Middle frontal gyrus (tissue), 1 donor: ENCODE measurements at regions not wholly inside any gene's neighbourhood (a gene's known extent, or its start where the extent isn't known, plus 50 kb on each side); places are given as distances from the start of the nearest gene placed in this dataset.

Source experiments
- DNase-seq: peaks from one replicate; pipeline ENCODE4 v3.0.0-alpha.2; 2015; ENCODE audit warnings: low spot score; ENCODE audit errors: extremely low spot score

GRCh38 chr13:30033681-30034457, 183.5 kb upstream of the UBL3 start:
- no peak for DNase-seq

DNA sequence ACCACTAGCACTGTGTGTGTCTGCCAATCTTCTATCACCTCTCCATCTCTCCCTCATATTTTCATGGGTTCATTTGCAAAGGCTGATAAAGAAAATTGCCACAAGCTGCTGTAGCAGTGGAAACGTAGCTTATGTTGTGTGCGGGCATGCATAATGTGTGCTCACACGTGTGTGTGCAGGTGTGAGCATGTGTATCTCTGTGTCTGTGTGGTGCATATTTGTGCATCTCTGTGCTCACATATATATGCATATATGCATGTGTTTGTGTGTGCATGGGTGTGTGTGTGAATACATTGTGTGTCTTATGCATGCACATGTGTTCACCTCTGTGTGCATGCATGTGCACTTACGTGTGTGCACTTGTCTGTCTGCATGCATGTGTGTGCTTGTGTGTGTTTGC, 181.8 kb upstream of the UBL3 start:
- no peak for DNase-seq

- DNase-seq: no peak
These were observed 181.1 kb upstream of the UBL3 start for GRCh38 chr13:30031488-30031887.

- no peak for DNase-seq
These were observed 179.8 kb upstream of the UBL3 start for GRCh38 chr13:30030141-30030750.

DNA sequence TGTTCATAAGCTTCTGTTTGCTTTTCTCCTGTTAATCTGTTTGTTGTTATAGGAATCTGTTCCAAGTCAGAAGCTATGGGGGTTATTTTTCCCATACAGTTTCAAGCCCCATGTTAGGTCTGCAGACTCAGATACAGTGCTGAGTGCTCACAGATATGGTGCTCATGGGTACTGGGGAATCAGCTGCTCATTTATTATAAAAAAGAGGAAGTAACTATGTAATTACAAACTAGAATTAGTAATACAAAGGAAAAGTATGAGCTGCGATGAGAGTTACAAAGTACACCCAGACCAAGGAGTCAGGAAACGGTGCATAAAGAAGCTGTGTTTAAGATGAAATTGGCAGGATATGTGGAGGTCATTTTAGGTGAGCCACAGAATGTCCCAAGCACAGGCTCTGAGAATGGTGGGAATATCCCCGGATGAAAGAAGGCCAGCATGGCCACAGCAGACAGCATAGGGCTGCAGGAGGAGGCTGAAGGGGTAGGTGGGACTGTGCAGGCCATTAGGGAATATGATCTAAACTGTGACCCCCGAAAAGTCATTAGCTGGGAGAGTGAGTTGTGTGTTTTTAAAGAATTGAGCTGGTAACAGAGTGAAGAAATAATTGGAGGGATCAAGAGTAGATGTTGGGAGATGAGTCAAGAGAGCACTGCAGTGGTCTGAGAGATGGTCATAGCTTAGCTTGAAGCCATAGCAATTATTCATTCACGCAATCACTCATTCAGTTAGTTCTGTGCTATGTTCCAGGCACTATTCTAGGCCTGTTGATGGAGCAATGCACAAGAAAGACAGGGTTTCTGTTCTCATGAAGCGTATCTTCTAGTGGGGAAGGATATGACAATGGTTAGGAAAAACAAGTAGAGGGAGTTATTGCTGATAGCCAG, 177.4 kb upstream of the UBL3 start:
- DNase-seq: no peak

GRCh38 chr13:30026909-30027308, 176.5 kb upstream of the UBL3 start:
- no peak for DNase-seq

DNA sequence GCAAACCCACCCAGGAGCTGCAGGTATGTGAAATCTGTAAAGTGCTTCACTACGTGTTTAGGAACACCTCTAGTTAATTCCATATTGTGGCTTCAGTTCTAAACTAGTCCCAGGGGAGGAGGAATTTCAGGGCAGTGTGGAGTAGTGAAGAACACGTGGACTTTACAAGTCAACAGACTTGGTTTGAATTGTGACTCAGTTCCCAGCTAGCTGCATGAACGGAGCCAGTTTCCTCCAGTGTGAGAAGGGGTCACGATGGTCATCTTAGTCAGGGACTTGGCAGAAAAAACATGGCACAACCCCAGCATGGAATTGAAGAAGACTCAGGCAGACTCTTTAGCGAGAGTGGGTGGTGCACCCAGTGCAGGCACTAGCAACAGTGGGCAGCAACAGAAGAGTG, 175.7 kb upstream of the UBL3 start:
- no peak for DNase-seq

DNA sequence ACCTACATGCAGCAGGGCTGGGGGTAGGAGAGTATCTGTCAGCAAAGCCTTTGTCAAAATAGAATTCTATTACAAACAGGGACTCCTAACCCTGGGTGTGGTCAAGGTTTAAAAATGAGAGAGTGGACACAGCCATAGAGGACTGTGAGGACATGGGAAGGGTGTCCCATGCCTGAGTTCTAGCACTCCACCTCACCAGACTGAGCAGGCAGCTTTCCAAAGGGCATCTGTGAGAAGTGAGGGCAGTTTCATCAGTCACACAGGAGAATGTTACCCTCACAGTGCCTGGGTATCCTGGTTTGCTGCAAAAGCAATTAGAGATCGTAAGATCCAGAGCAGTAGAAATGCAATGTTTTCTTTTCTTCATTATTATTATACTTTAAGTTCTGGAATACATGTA, 174.9 kb upstream of the UBL3 start:
- no peak for DNase-seq

GRCh38 chr13:30024125-30024865, 173.9 kb upstream of the UBL3 start:
- no peak for DNase-seq

DNA sequence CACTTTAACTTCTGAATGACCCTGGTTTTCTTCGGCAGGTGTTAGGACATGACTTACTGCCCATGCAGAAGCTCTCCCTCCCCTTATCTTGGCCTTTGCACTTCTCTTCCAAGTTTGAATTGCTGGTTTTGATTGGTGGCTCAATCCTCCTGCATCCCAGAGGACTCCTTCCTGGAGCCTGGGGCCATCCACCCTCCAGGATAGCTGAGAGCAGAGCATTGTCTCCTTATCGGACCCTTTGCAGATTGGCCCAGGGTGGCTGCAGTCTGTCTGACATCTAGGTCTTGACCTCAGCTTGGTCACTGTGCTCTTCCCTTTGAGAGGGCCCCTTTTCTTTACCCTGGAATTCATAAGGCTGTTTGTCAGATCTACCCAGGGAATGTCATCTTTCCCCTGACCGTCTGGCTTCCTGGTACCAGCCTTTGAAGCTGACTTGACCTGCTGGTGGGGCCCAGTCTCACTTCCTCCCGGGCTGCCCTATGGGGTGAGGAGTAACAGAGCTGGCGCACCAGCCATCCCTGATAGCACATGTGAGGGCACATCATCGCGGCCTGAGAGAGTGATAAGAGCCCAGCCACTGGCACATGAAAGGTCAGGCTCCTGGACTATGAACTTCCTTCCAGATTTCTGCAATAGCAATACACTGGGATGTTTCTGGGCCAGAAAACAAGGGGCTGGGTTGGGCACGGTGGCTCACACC, 172.9 kb upstream of the UBL3 start:
- no peak for DNase-seq

GRCh38 chr13:30022796-30023195, 172.4 kb upstream of the UBL3 start:
- DNase-seq: no peak

DNA sequence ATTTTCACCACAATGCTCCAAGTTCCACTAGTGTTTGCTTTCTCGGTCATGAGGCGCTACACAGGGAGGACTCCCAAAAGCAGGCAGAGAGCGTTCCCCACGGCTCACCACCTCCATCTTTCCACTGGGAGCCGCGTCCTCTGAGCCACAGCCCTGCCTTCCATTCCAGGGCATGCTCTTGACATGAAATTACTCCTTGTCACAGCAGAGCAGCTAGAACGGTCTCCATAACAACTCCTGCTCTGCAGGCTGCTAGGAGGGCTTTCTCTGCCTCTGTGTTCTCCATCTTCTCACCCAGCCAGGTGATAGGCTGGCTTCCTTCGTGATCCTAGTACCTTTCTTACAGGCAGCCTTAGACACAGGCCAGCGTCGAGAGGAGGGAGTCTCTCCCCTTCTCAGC, 171.8 kb upstream of the UBL3 start:
- no peak for DNase-seq

DNA sequence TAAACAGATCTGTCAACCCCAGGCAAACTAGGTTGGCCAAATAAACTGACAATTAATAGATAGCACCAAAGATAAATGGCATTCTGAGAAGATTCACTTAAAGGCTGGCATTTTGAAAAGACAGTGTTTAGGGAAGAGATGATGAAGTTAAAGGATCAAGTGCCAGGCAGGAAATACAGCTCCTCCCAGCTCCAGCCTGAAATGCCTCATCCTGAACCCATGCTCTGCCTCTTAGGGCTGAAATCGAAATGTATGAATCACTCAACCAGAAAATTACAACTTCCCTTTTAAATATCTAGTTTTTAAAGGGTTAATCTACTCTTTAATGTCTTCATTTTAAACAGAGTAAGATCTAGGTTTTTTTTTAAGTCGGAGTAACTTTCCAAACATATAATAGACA, 171.2 kb upstream of the UBL3 start:
- no peak for DNase-seq

DNA sequence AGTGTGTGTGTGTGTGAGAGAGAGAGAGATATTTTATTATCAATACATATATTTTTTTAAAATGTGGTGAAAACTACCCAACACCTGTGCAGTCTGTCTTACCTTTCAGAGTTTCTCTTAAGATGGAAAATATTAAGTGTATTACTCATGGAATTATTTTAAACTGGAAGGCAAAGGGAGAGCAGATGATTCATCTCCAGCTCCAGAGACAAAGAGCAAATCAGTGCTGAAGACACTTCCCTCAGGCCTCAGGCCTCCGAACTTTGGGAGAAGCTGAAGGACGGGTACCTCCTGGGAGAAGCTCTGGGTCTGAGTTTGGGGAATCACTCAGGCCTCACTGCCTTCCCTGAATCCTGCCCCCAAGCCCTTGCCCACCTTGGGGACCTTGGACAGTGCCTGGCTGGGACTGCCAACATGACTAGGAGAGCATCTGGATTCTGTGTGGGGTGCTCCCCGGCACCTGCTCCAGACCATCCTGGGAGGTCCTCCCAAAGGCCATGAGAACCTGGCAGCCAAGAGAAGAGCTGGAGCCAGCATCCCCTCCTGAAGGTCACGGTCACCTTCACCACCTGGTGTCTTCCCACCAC, 170.4 kb upstream of the UBL3 start:
- DNase-seq: no peak

GRCh38 chr13:30019648-30020626, 169.5 kb upstream of the UBL3 start:
- DNase-seq: no peak

GRCh38 chr13:30017880-30018279, 167.5 kb upstream of the UBL3 start:
- DNase-seq: no peak

DNA sequence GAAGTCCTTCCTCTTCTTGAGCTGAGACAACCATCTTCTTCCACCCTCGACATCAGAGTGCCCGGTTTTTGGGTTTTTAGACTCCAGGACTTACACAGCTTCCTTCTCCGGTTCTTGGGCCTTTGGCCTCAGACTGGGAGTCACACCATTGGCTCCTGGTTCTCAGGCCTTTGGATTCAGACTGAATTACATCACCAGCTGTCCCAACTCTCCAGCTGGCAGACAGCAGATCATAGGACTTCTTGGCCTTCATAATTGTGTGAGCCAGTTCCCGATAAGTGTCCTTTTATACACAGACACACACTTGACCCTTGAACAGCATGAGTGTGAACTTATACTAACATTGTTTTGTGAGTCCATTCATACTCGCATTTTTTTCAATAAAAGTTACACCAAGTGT, 166.0 kb upstream of the UBL3 start:
- no peak for DNase-seq

DNA sequence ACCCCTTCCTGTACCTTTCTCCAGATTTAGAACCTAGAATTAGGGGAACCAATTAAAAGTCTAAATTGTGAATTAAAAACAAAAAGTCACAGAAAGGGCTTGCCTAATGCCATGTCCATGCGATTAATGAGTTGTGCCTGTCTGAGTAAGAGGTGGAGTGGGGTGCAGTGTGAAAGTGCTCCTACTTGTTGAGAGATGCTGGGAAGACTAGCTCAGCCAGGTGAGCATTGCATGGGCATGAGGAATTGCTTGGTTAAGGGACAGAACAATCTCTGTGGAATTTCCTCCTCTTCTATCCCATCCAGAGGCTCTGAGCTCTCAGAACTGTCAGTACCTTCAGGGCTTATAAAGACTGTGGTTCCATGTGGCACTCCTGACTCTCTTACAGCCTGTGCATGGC, 159.0 kb upstream of the UBL3 start:
- no peak for DNase-seq

DNA sequence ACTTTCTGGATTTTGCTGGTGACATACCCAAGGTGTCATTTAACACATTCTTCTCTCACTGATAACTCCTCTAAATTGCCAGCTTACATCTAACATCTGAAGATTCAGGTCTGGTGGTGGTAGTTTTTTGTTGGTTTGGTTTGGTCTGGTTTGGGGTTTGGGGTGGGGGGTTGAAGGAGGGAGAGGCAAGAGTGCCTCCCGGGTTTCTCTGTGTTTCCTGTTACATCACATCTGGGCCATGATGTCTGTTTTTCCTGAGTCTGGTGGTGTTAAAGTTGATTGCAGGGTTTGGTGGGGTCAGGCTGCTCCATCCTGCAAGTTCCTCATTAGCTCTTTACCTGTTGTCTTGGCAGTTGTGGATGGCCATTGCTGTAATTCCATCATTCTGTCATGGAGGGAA, 155.8 kb upstream of the UBL3 start:
- DNase-seq: no peak
